Tibial artery (tissue), 4 donors: ENCODE measurements at regions not wholly inside any gene's neighbourhood (a gene's known extent, or its start where the extent isn't known, plus 50 kb on each side); places are given as distances from the start of the nearest gene placed in this dataset.

Experiments used
- DNase-seq, 2 donors: peaks; one replicate each; pipeline ENCODE4 v3.0.0-alpha.2; 2019
- H3K27ac ChIP-seq, 2 donors: fragments of 200-600 bp; sonication (generic) in 1 of 2; 1 replicate in 1 of 2; 2 replicates in 1 of 2; pipeline ENCODE4 v1.5.1; 2018 to 2019; ENCODE audit warnings: mild to moderate bottlenecking in 1 of 2
- H3K27me3 ChIP-seq, 2 donors: fragments of 200-600 bp; sonication (generic) in 1 of 2; one replicate each; pipeline versions ENCODE4 v1.5.1 to v1.6.0; 2016 to 2019
- H3K36me3 ChIP-seq, 3 donors: fragments of 200-600 bp; sonication (generic) in 2 of 3; one replicate each; pipeline ENCODE4 v1.5.1; 2016 to 2019; ENCODE audit warnings: mild to moderate bottlenecking in 2 of 3
- H3K4me1 ChIP-seq, 4 donors: fragments of 200-600 bp; sonication (generic) in 2 of 4; 1 replicate in 3 of 4; 2 replicates in 1 of 4; pipeline ENCODE4 v1.5.1; 2016 to 2019
- H3K4me3 ChIP-seq, 2 donors: fragments of 200-600 bp; sonication (generic) in 1 of 2; 1 replicate in 1 of 2; 2 replicates in 1 of 2; pipeline ENCODE4 v1.5.1; 2018 to 2019; ENCODE audit warnings: mild to moderate bottlenecking in 2 of 2
- H3K9me3 ChIP-seq, 3 donors: fragments of 200-600 bp; sonication (generic) in 1 of 3; one replicate each; pipeline ENCODE4 v1.5.1; 2016 to 2019
- CTCF ChIP-seq, 2 experiments: fragments of 200-600 bp in 1 of 2; fragments of 450-650 bp in 1 of 2; IDR thresholded peaks; one replicate each; pipeline ENCODE4 v1.5.1; 2017 to 2019; ENCODE audit warnings: antibody characterized with exemption in 2 of 2, mild to moderate bottlenecking in 1 of 2, moderate library complexity in 1 of 2
- intact Hi-C: fragments of 100-400 bp; cut with DNase I; formaldehyde crosslinking; loops from one replicate; pipeline ENCODE4 v1.15.0; 2023; ENCODE audit warnings: low total_unique reads

DNA sequence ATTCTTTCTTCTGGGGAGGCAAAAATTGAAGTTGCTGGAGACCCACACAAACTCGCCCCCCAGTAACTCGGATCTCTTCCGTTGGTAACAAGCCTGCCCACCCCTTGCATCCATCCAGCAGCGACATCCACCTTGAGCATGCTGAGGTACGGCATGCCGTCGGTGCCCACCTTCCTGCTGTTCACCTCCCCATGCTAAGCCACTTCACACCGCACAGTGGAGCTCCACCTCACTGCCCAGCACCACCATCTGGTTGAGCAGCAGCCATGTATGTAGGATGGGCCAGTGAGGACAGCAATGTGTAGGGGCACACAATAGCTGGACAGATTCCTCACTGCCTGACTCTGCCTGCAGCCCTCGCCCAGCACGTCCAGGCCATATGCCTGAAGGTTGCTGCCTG, 138.1 kb upstream of the ZNF92 start:
- no peak overlapping the region for H3K4me3 ChIP-seq
- no peaks in the 10 kb centered on the region for H3K36me3 ChIP-seq
- peaks cover 0 to 11% (median 8%) of the 10 kb centered on the region in 4 donors for H3K4me1 ChIP-seq
- DNase-seq: no peak
- intact Hi-C loops: no loop called here
- no peak overlapping the region for H3K27ac ChIP-seq
- peaks cover 0 to 34% of the 10 kb centered on the region in 2 donors for H3K27me3 ChIP-seq
- no peak for TF ChIP-seq CTCF (IDR thresholded peaks at IDR 0.05)
- no peaks in the 10 kb centered on the region for H3K9me3 ChIP-seq

- no peaks in the 10 kb centered on the region for H3K4me1 ChIP-seq
- TF ChIP-seq CTCF (IDR thresholded peaks at IDR 0.05): no peak
- H3K36me3 ChIP-seq: no peaks in the 10 kb centered on the region
- intact Hi-C loops: no loop called here
- no peak overlapping the region for H3K27ac ChIP-seq
- H3K9me3 ChIP-seq: no peaks in the 10 kb centered on the region
- peaks cover 0 to 17% of the 10 kb centered on the region in 2 donors for H3K27me3 ChIP-seq
- no peak for DNase-seq
- no peak overlapping the region for H3K4me3 ChIP-seq
These were observed 140.1 kb upstream of the ZNF92 start for GRCh38 chr7:65233409-65234034.

GRCh38 chr7:65230231-65230630, 143.4 kb upstream of the ZNF92 start:
- DNase-seq: no peak
- TF ChIP-seq CTCF (IDR thresholded peaks at IDR 0.05): no peak
- H3K27me3 ChIP-seq: no peaks in the 10 kb centered on the region
- H3K4me3 ChIP-seq: no peak overlapping the region
- no peaks in the 10 kb centered on the region for H3K4me1 ChIP-seq
- H3K36me3 ChIP-seq: no peaks in the 10 kb centered on the region
- no peaks in the 10 kb centered on the region for H3K9me3 ChIP-seq
- intact Hi-C loops: no loop called here
- H3K27ac ChIP-seq: no peak overlapping the region

- no peak for TF ChIP-seq CTCF (IDR thresholded peaks at IDR 0.05)
- DNase-seq: no peak
- H3K36me3 ChIP-seq: no peaks in the 10 kb centered on the region
These were observed 148.1 kb upstream of the ZNF92 start for GRCh38 chr7:65225422-65226006.

GRCh38 chr7:65222655-65223054, 151.0 kb upstream of the ZNF92 start:
- DNase-seq: no peak
- intact Hi-C loops: no loop called here
- Histone ChIP-seq H3K27me3 (no peaks in the 10 kb centered on the region), H3K36me3 (no peaks in the 10 kb centered on the region), H3K9me3 (no peaks in the 10 kb centered on the region), H3K27ac (no peak overlapping the region), H3K4me3 (no peak overlapping the region), H3K4me1 (no peaks in the 10 kb centered on the region)
- TF ChIP-seq CTCF (IDR thresholded peaks at IDR 0.05): no peak

More at GRCh38 chr7:65225422-65226006, 148.1 kb upstream of the ZNF92 start:
- intact Hi-C loops: no loop called here
- Histone ChIP-seq H3K27me3 (no peaks in the 10 kb centered on the region), H3K27ac (no peak overlapping the region), H3K9me3 (no peaks in the 10 kb centered on the region), H3K4me3 (no peak overlapping the region), H3K4me1 (no peaks in the 10 kb centered on the region)
